DMS53 treated with DMSO at 0.1 percent for 48 hours (cell line): ENCODE measurements at regions not wholly inside any gene's neighbourhood (a gene's known extent, or its start where the extent isn't known, plus 50 kb on each side); places are given as distances from the start of the nearest gene placed in this dataset.
A peak's percentile ranks its signal among the peaks of the same experiment; 100 is the strongest.

Experiments used
- DNase-seq: peaks from one replicate; lab custom pipeline; 2025; ENCODE audit not compliant: unreplicated experiment; lab: John Stamatoyannopoulos, UW

- DNase-seq = peak; percentile 0
These were observed 62.8 kb downstream of the FAM9B start for GRCh38 chrX:8971116-8971515.

GRCh38 chrX:8969378-8969777 is 64.5 kb downstream of the FAM9B start:
- DNase-seq = no peak

GRCh38 chrX:8967461-8967860 is 66.5 kb downstream of the FAM9B start:
- DNase-seq = no peak

- no peak for DNase-seq
These were observed 72.9 kb downstream of the FAM9B start for GRCh38 chrX:8960957-8961468.

GRCh38 chrX:8955511-8955910 is 78.4 kb downstream of the FAM9B start:
- DNase-seq = no peak

GRCh38 chrX:8946563-8946962 is 87.4 kb downstream of the FAM9B start:
- no peak for DNase-seq

GRCh38 chrX:8939322-8939721 is 94.6 kb downstream of the FAM9B start:
- DNase-seq = peak; percentile 42

GRCh38 chrX:8927701-8928100 is 106.2 kb downstream of the FAM9B start:
- DNase-seq = no peak

GRCh38 chrX:8927066-8927635 is 106.8 kb downstream of the FAM9B start:
- DNase-seq = no peak

- DNase-seq = no peak
These were observed 112.3 kb downstream of the FAM9B start for GRCh38 chrX:8921615-8922014.

- no peak for DNase-seq
These were observed 114.1 kb downstream of the FAM9B start for GRCh38 chrX:8919801-8920200.

- no peak for DNase-seq
These were observed 115.5 kb upstream of the FAM9A start for GRCh38 chrX:8916697-8917096.

GRCh38 chrX:8914681-8915080 is 113.5 kb upstream of the FAM9A start:
- no peak for DNase-seq

GRCh38 chrX:8913655-8914409 is 112.6 kb upstream of the FAM9A start:
- no peak for DNase-seq

GRCh38 chrX:8907688-8908087 is 106.5 kb upstream of the FAM9A start:
- DNase-seq = no peak

GRCh38 chrX:8906299-8906938 is 105.2 kb upstream of the FAM9A start:
- no peak for DNase-seq

- no peak for DNase-seq
These were observed 96.1 kb upstream of the FAM9A start for GRCh38 chrX:8897259-8897658.

GRCh38 chrX:8890794-8891193 is 89.6 kb upstream of the FAM9A start:
- DNase-seq = no peak

GRCh38 chrX:8887004-8887403 is 85.8 kb upstream of the FAM9A start:
- DNase-seq = no peak

- DNase-seq = no peak
These were observed 78.6 kb upstream of the FAM9A start for GRCh38 chrX:8879750-8880149.

- DNase-seq = no peak
These were observed 72.8 kb upstream of the FAM9A start for GRCh38 chrX:8873956-8874355.

GRCh38 chrX:8873102-8873501 is 71.9 kb upstream of the FAM9A start:
- DNase-seq = no peak
